ENCODE measurements at regions not wholly inside any gene's neighbourhood (a gene's known extent, or its start where the extent isn't known, plus 50 kb on each side); places are given as distances from the start of the nearest gene placed in this dataset.

DNA sequence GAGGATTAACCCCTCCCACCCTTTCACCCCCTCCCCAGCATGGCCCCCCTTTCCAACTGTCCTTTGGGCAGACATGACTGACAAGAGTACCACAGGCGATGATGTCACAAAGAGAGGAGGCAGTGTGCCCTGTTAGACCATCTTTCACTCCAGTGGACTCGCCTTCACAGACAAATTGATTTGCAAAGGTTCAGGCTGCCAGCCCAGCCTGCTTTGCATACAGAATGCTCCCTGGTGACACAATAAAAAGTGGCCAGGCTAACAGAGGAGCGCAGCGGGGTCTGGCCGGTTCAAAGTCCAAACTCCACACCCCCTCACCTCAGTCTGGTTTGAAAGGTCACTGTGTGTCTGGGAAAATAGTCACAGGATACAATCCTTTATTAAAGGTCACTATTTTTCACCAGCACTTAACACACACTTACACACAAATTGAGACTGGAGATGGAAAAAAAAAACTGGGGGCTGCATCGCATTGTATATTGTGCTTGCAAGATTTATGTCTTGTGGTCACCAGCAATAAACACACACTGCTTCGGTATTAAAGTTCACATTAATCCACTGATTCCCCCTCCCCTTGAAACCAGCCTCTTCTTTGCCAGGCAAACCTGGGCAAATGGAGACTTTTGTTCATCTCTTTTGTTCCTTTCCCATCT lies 236.9 kb downstream of the BCL11A start:
- no peak overlapping the region for H4K8ac ChIP-seq (ENCODE audit: extremely low read depth, insufficient read depth, low read length)
- peaks cover 0 to 7% (median 4%) of the 10 kb centered on the region in 4 experiments; a peak in 4 of 7 replicates for H3K4me1 ChIP-seq (replicated peaks in 1 of 4; ENCODE audit: control insufficient read depth in 3 of 4, insufficient read depth in 4 of 4, low read length in 3 of 4)
- H4K91ac ChIP-seq (replicated peaks; ENCODE audit: insufficient read length, low read length): no peak overlapping the region
- H2BK120ac ChIP-seq (replicated peaks; ENCODE audit: low read depth, low read length): no peak overlapping the region
- H3K4me3 ChIP-seq (ENCODE audit: extremely low read depth in 1 of 4, insufficient read depth in 2 of 4, low read depth in 3 of 4, low read length in 4 of 4): no peak overlapping the region
- no peak overlapping the region for H2AFZ ChIP-seq (ENCODE audit: low read length)
- no peak overlapping the region for H2BK15ac ChIP-seq (ENCODE audit: low read length)
- H3K79me2 ChIP-seq (ENCODE audit: control insufficient read depth in 1 of 2, insufficient read depth in 2 of 2, low read length in 2 of 2): no peaks in the 10 kb centered on the region
- TF ChIP-seq CHD2 (IDR thresholded peaks at IDR 0.05; ENCODE audit: low read length) (no peak), NRF1 (IDR thresholded peaks at IDR 0.05; ENCODE audit: low read depth, low read length) (no peak), CREB1 (IDR thresholded peaks at IDR 0.05) (0 out of 2 replicates have a peak, but pooled peaks have one; percentile 28)
- no peaks in the 10 kb centered on the region for H3K36me3 ChIP-seq (ENCODE audit: control insufficient read depth in 2 of 4, insufficient read depth in 4 of 4, low read length in 3 of 4)
- H2BK12ac ChIP-seq (ENCODE audit: low read depth, low read length): no peak overlapping the region
- no peak overlapping the region for H3K23ac ChIP-seq (ENCODE audit: insufficient read length)
- ChIA-PET POLR2A (ENCODE audit: partially characterized antibody) (interaction anchor here (1.0 kb wide), 1 partner anchor 18 kb away, joined by 3 read pairs; no protein-coding TSS in a partner anchor), CTCF (ENCODE audit: partially characterized antibody) (no interaction called here)
- no peak overlapping the region for H3K14ac ChIP-seq (ENCODE audit: insufficient read length)
- H3K9me3 ChIP-seq (ENCODE audit: insufficient read depth in 2 of 2, low read depth in 1 of 2, low read length in 1 of 2): no peaks in the 10 kb centered on the region
- no peaks in the 10 kb centered on the region for H3K79me1 ChIP-seq (ENCODE audit: low read depth, low read length)
- no peak overlapping the region for H3K9ac ChIP-seq (replicated peaks in 1 of 4; ENCODE audit: extremely low read depth in 1 of 4, low read depth in 3 of 4, low read length in 3 of 4)
- no peak overlapping the region for H3K56ac ChIP-seq (replicated peaks; ENCODE audit: insufficient read length, low read depth, low read length)
- no peak overlapping the region for H2AK5ac ChIP-seq (ENCODE audit: low read depth, low read length)
- no peak overlapping the region for H4K5ac ChIP-seq (ENCODE audit: insufficient read length, low read depth, low read length)
- no peak overlapping the region for H3K27ac ChIP-seq (ENCODE audit: low read depth, low read length)
- H3K18ac ChIP-seq (ENCODE audit: extremely low read depth, low read length): no peak overlapping the region
- no peak overlapping the region for H3K4ac ChIP-seq (replicated peaks; ENCODE audit: insufficient read length, low read depth, low read length)
- WGBS, 2 experiments (ENCODE audit: extremely low coverage in 1 of 2, insufficient coverage in 1 of 2, insufficient read length in 1 of 2, insufficient replicate concordance in 2 of 2, low coverage in 1 of 2, low lambda C conversion rate in 2 of 2, missing lambda C conversion rate in 1 of 2): 83% methylated on average over 7 of the region's 7 CpGs; no CpG with 5 or more reads in 1 of the 2 experiments
- no peaks in the 10 kb centered on the region for H4K20me1 ChIP-seq (replicated peaks in 1 of 2; ENCODE audit: control insufficient read depth in 1 of 2, insufficient read depth in 2 of 2, low read length in 2 of 2)
- H3K23me2 ChIP-seq (ENCODE audit: low read depth, low read length): no peaks in the 10 kb centered on the region; the same call in 1 of the 2 replicates
- no peaks in the 10 kb centered on the region for H3K27me3 ChIP-seq (replicated peaks in 1 of 4; ENCODE audit: control insufficient read depth in 3 of 4, extremely low read depth in 1 of 4, insufficient read depth in 3 of 4, low read length in 3 of 4)
- H3K4me2 ChIP-seq (ENCODE audit: insufficient read depth in 1 of 2, low read depth in 2 of 2, low read length in 2 of 2): no peak overlapping the region
- DNase-seq (ENCODE audit: low read depth in 1 of 2, low spot score in 2 of 2) (no peak), FAIRE-seq (no peak)
- H2BK20ac ChIP-seq (ENCODE audit: low read length): no peak overlapping the region
- H2BK5ac ChIP-seq (ENCODE audit: low read depth, low read length): no peak overlapping the region
